Breast epithelium (tissue), 3 donors: ENCODE measurements at regions not wholly inside any gene's neighbourhood (a gene's known extent, or its start where the extent isn't known, plus 50 kb on each side); places are given as distances from the start of the nearest gene placed in this dataset.

ENCODE experiments used
- CTCF ChIP-seq, 3 donors: fragments of 450-650 bp; IDR thresholded peaks; one replicate each; pipeline ENCODE4 v1.5.1; 2016 to 2017; ENCODE audit warnings: antibody characterized with exemption in 3 of 3, mild to moderate bottlenecking in 3 of 3, moderate library complexity in 3 of 3
- POLR2A ChIP-seq: fragments of 450-650 bp; IDR thresholded peaks from one replicate; pipeline ENCODE4 v1.6.1; 2016; ENCODE audit warnings: antibody characterized with exemption, mild to moderate bottlenecking, moderate library complexity
- POLR2AphosphoS5 ChIP-seq, 3 donors: sonication (generic); formaldehyde crosslinking; IDR thresholded peaks; one replicate each; pipeline ENCODE4 v1.6.1; 2017; ENCODE audit warnings: antibody characterized with exemption in 3 of 3

- TF ChIP-seq POLR2A (no peak), CTCF (IDR thresholded peaks at IDR 0.05) (no peak), POLR2AphosphoS5 (IDR thresholded peaks at IDR 0.05) (no peak)
Measured at GRCh38 chr5:129836321-129836720, 67.9 kb upstream of the CHSY3 start.
